SKM-1 (cell line): ENCODE measurements at regions not wholly inside any gene's neighbourhood (a gene's known extent, or its start where the extent isn't known, plus 50 kb on each side); places are given as distances from the start of the nearest gene placed in this dataset.
"Not testable (repeated sequence)": the region's sequence is repeated elsewhere in the genome, so short reads cannot be mapped to it uniquely, and the experiment has no call there.

Source experiments
- DNase-seq: peaks from one replicate; lab custom pipeline; 2025; ENCODE audit not compliant: unreplicated experiment; lab: John Stamatoyannopoulos, UW

DNA sequence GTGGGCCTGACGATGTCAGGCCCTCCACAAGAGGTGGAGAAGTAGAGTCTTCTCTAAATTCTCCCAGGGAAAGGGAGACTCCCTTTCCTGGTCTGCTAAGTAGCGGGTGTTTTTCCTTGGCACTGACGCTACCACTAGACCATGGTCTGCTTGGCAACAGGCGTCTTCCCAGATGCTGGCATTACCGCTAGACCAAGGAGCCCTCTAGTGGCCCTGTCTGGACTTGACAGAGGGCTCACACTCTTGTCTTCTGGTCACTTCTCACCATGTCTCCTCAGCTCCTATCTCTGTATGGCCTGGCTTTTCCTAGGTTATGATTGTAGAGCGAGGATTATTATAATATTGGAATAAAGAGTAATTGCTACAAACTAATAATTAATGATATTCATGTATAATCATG, 51.1 kb upstream of the RASSF6 start:
- not testable (repeated sequence) for DNase-seq

DNA sequence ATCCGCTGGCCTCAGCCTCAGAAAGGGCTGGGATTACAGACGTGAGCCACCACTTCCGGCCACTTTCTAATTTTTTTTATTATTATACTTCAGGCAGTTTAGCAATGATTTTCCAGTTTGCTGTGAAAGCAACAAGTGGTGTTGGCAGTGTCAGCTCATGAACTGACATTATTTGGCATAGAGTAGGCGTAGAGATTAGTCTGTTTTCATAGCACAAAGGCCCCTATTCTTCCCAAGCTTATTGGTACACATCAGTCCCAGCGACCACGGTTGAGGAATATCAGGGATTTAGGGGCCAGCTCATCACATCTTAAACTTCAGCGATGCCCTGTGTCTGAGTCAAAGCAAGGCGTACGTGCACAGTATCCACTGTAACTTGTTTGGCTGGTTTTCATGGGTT, 53.0 kb upstream of the RASSF6 start:
- no peak for DNase-seq

DNA sequence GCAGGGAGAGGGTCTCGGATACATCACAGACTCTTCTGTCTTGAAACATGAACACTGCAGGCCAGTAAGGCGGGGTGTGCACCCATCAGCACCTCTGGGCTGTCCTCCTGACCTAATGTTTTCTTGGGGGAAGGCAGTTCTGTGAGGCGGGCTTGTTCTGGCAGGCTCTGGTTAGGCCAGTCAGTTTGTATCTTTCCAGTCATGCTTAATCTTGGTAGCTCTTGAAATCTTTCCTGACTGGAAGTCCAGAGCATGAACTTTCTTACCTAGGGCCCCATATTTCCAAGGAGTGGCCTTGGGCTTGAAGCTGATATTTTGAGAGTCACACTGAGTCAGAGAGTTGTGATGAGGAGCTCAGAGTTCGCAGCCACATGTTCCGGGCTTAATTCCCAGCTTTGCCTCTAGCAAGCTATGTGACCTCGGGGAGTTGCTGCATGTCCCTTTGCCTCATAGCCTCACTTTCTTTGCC, 54.2 kb upstream of the RASSF6 start:
- DNase-seq: no peak

DNA sequence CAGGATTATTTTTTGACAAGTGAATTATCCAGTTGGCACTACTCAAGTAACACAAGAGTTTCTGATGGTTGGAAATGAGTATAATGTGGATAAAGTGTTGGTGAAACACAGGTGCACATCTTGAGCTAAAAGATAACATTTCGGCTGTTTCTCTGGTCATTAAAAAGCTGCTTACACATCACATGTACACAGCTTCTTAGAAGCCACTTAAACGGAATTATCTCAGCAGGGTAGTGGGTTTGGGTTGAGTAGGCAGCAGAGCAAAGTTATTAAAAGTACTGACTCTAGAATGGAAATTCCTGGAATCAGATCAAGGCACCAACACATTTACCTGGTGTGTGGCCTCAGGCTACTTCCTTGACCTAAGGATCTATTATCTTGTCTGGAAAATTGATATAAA, 55.4 kb upstream of the RASSF6 start:
- no peak for DNase-seq

DNA sequence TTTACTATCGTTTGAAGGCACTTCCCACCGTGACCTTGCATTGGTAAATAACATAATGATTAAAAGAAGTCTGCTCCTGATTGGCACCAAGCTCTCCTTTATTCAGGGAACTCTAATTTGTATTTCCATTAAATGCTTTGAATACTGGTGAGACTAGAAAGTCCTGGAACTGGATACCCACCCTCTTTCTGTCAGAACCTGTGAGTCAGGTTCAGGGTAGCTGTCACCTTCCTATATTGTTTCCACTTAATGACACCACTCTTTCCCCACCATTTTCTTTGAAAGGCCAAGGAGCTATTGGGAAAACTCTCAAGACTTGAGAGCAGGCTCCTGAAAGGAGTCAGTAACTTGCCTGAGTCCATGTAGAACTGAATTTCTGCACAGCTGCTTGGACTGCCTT, 55.9 kb upstream of the RASSF6 start:
- no peak for DNase-seq

DNA sequence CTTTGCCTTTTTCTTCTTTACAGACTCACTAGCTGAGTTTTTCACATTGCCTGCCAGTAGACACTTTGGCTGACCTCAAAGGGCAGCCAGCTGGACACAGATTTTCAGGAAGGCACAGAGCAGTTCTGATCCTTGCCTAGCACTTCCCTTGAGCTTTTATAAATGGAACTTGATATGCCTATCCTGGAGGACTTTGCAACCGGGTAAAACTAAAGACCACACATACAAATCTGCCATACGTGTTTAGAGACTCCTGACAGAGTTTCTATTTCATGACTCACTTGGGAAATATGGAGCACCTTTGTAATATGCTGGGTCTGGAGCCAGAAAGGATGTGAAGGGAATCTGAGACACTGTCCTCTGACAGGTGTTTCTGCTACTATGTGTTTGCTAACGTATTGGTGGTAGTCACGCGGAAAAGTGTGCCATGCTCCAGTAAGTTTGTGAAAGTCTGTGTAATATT, 56.7 kb upstream of the RASSF6 start:
- no peak for DNase-seq

DNA sequence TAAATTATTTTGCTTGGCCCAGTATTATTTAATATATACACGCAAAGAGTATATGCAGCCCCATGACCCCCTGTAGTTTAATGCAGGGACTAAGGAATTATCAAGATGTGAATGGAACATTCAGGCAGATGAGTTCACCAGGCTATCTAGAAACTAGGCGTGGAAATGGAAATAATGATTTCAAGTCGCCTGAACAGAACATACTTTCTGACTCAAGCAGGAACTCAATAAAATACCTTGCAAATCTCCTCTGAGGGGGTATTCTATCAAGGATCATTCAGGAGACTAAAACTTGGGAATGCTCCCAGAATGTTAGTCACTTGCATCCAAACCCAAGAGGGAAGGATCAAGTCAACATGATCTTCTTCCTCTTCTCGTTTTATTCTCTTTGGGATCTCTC, 59.6 kb upstream of the RASSF6 start:
- no peak for DNase-seq

DNA sequence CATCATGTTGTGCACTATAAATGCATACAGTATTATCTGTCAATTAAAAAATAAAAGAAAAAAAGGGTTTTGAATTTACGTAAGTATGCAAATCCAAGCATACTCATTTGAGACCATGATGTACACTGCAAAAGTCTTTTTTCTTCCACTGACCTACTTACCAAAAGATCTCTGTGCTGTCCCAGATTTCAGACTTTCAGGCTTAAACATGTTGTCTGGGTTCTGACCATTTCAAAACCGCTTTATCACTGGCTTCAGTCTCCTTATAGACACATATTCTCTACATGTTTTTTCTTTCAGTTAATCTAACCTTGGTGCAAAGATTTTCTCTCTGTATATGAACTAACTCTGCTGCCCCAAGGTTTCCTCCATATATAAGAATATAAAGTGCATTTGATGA, 58.6 kb upstream of the CXCL8 start:
- DNase-seq: no peak

DNA sequence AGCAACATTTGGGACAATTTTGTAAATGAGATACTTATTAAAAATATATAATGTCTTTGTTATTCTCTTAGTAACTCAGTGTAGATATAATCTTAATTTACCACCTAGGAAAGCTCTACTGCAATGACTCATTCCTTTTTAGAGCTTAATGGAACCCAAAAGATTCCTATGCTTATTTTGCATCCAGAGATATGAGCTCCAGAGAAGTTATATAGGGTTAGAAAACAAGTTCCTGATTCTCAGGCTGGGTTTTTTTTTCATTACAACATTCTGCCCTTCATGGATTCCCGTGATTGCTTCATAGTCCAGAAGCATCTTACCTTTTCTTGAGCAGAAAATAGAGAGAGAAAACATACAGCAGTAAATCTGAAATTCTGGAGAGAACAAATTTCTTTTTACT, 57.9 kb upstream of the CXCL8 start:
- peak; percentile 7 for DNase-seq

DNA sequence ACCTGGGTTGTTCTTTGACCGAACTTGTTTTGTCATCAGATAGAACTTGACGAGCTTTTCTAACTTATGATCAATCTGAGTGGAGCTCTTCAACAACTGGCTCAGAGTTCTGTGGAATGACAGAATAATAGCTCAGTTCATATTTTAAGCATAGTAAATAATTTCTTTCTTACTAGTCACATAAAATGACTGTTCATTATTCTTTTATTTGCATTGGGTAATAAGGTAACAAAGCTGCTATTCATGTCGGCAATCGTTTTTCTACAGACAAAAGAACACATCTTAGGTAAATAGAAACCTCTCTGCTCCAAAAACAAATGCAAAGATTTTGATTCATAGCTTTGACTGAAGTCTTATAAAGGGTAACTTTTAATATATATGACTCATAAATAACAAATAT, 57.3 kb upstream of the CXCL8 start:
- DNase-seq: no peak

DNA sequence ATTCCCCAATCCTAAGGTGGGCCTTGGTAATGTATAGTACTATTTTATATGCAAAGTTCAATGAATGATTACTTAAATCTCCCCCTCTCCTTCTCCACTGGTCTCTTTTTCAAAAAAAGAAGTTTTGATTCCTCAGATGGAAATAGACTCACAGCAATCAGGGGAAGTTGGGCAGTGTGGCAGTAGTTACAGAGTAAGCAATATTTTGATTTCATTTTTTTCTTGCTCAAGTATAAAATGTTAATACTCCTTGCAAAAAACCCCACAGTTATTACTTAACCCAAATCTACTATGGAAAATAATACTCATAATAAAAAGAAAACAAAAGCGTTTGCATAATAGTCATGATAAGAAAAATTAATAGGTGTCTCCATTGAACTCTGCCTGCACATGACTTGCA, 56.9 kb upstream of the CXCL8 start:
- no peak for DNase-seq

DNA sequence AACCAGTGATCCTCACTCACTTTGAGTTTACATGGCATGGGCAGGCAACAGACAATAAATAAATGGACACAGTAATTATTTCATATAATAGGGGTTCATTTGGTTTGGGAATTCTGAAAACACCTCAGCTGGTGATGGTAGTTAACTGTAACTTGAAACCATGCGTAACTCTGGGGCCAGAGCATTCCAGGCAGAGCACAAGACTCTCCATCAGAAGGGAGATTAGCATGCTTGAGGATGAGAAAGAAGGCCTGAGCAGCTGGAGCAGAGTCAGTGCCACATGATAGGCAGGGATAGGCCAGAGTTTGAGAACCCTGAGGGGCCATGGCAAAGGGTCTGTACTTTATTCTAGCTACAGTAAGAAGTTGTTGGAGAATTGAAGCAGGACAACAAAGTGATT, 56.3 kb upstream of the CXCL8 start:
- no peak for DNase-seq

DNA sequence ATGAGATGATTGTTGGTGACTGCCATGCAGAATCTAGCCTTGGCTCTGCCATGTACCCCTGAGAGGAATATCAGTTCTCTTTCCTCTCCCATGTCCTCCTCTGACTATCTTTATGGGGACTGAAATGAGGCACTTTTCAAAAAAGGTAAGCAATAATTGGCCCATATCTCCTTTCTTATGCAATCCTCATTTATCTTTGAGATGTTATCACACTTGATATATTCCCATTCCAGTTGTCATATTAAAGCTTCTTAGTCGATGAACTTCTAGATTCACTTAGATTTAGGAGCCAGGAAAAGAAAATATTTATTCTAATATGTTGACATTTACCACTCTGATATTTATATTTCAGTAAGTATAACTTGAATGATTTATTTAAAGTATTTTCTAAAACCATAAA, 55.3 kb upstream of the CXCL8 start:
- no peak for DNase-seq

DNA sequence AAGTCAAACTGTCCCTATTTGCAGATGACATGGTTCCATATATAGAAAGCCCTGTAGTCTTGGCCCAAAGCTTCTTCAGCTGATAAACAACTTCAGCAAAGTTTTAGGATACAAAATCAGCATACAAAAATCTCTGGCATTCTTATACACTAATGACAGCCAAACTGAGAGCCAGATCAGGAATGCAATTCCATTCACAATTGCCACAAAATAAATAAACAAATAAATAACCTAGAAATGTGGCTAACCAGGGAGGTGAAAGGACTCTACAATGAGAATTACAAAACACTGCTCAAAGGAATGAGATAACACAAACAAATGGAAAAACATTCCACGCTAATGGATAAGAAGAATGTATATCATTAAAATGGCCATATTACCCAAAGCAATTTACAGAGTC, 52.9 kb upstream of the CXCL8 start:
- DNase-seq: no peak

DNA sequence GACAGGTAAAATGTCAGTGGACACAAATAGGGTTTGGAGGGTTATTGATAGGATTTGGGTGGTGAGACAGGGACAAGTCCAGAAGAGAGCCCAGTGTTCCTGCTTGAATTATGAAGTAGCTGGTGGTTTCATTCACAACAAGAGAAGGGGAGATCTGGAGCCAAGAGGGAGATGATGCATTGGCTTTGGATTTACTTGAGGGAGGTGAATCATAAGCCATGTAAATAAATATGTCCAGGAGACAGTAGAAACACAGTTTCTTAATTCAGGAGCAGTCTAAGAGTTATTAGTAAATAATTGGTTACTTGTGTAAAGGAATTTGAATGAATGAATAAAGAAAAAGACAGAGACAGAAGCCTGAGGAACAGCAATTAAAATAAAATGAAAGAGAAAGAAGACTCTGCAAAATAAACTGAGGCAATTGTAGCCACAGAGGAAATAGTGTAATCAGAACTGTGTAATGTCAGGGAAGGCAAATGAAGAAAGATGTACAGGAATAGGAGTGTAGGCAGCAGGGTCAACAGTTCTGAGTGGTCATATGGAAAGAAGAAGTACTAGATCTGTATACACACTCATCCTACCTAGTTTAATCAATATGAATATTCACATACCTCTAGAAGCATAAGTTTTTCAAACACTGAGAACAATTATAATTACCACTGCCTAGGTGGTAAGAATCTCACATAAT, 50.2 kb upstream of the CXCL8 start:
- DNase-seq: peak; percentile 28
